Endodermal cell (in vitro differentiated cells): ENCODE measurements at regions not wholly inside any gene's neighbourhood (a gene's known extent, or its start where the extent isn't known, plus 50 kb on each side); places are given as distances from the start of the nearest gene placed in this dataset.

Experiments
- DNase-seq: peaks from one replicate; pipeline ENCODE4 v3.0.0-alpha.2; 2017
- H3K27ac ChIP-seq: 2 replicates; pipeline ENCODE4 v1.5.1; 2013; ENCODE audit warnings: mild to moderate bottlenecking, low read depth, low read length, moderate library complexity
- H3K27me3 ChIP-seq: 2 replicates; pipeline ENCODE4 v1.6.1; 2013; ENCODE audit warnings: mild to moderate bottlenecking, low read length, moderate library complexity; ENCODE audit not compliant: insufficient read depth, control insufficient read depth, poor library complexity, severe bottlenecking
- H3K36me3 ChIP-seq: 2 replicates; pipeline ENCODE4 v1.7.0; 2013; ENCODE audit warnings: mild to moderate bottlenecking, low read length, moderate library complexity; ENCODE audit not compliant: control insufficient read depth, insufficient read depth
- H3K4me1 ChIP-seq: one replicate; pipeline ENCODE4 v1.7.0; 2013; ENCODE audit warnings: low read length; ENCODE audit not compliant: control insufficient read depth, insufficient read depth
- H3K4me3 ChIP-seq: 2 replicates; pipeline ENCODE4 v1.5.1; 2013; ENCODE audit warnings: mild to moderate bottlenecking, low read length, moderate library complexity
- H3K9ac ChIP-seq: 2 replicates; pipeline ENCODE4 v1.6.1; 2013; ENCODE audit warnings: mild to moderate bottlenecking, low read length, moderate library complexity; ENCODE audit not compliant: poor library complexity, severe bottlenecking; ENCODE audit errors: extremely low read depth
- H3K9me3 ChIP-seq: 2 replicates; pipeline ENCODE4 v1.6.1; 2013; ENCODE audit warnings: mild to moderate bottlenecking, low read length, moderate library complexity; ENCODE audit not compliant: control insufficient read depth
- H3K27ac Mint-ChIP-seq: 2 replicates; pipeline ENCODE4 v1.8.0; 2020; ENCODE audit warnings: mixed read lengths
- H3K27me3 Mint-ChIP-seq: 2 replicates; pipeline ENCODE4 v1.8.0; 2021; ENCODE audit warnings: mild to moderate bottlenecking, mixed read lengths; ENCODE audit not compliant: insufficient read depth
- H3K36me3 Mint-ChIP-seq: 2 replicates; pipeline ENCODE4 v1.8.0; 2020; ENCODE audit warnings: low read depth, mixed read lengths
- H3K4me1 Mint-ChIP-seq: 2 replicates; pipeline ENCODE4 v1.8.0; 2020; ENCODE audit warnings: mixed read lengths
- H3K4me3 Mint-ChIP-seq: 2 replicates; pipeline ENCODE4 v1.8.0; 2020; ENCODE audit warnings: mild to moderate bottlenecking, moderate library complexity, mixed read lengths
- H3K9me3 Mint-ChIP-seq: 2 replicates; pipeline ENCODE4 v1.8.0; 2020; ENCODE audit warnings: mild to moderate bottlenecking, mixed read lengths
- WGBS, 2 experiments: methylation state at CpG; one replicate each; pipeline versions ENCODE4 v1.1.5 to v1.1.7; 2013; ENCODE audit warnings: missing lambda C conversion rate in 2 of 2, mixed read lengths in 1 of 2; ENCODE audit not compliant: insufficient coverage in 1 of 2, insufficient read length in 1 of 2; 5-methylcytosine and 5-hydroxymethylcytosine counted together
- TF ChIP-seq, protein P1 (sequence below): fragments of 200-600 bp; sonication (generic); conservative IDR thresholded peaks from 2 replicates; pipeline ENCODE4 v1.5.0; 2021; ENCODE audit warnings: antibody characterized with exemption, mild to moderate bottlenecking

DNA sequence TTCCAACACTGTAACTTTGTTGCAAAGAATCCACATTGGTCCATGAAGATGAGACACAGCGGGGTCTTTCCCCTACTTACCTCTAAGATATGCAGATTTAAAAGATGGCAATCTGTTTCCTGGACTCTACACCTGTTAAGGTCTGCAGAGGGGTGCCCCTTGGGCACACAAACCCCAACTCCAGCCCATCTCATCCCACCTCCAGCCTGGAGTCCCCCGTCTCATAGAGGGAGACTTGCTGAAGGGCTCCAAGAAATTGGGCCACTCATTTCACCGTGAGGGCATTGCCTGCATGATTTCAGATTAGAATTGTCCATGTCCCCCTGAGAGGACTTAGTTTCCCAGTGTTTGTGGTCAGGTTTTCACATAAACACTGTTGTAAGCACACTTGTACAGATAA lies 365.7 kb downstream of the IRX2 start:
- no peak overlapping the region for H3K9ac ChIP-seq
- H3K27me3 Mint-ChIP-seq = no peaks in the 10 kb centered on the region
- H3K27ac Mint-ChIP-seq = no peak overlapping the region
- no peak overlapping the region for H3K27ac ChIP-seq
- H3K9me3 ChIP-seq = no peaks in the 10 kb centered on the region
- no peaks in the 10 kb centered on the region for H3K9me3 Mint-ChIP-seq
- H3K4me1 ChIP-seq = no peaks in the 10 kb centered on the region
- no peak for DNase-seq
- TF ChIP-seq, protein P1, sequence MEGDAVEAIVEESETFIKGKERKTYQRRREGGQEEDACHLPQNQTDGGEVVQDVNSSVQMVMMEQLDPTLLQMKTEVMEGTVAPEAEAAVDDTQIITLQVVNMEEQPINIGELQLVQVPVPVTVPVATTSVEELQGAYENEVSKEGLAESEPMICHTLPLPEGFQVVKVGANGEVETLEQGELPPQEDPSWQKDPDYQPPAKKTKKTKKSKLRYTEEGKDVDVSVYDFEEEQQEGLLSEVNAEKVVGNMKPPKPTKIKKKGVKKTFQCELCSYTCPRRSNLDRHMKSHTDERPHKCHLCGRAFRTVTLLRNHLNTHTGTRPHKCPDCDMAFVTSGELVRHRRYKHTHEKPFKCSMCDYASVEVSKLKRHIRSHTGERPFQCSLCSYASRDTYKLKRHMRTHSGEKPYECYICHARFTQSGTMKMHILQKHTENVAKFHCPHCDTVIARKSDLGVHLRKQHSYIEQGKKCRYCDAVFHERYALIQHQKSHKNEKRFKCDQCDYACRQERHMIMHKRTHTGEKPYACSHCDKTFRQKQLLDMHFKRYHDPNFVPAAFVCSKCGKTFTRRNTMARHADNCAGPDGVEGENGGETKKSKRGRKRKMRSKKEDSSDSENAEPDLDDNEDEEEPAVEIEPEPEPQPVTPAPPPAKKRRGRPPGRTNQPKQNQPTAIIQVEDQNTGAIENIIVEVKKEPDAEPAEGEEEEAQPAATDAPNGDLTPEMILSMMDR = no peak
- H3K27me3 ChIP-seq = no peaks in the 10 kb centered on the region
- no peaks in the 10 kb centered on the region for H3K36me3 Mint-ChIP-seq
- no peak overlapping the region for H3K4me3 Mint-ChIP-seq
- 83 to 89% methylated on average over 3 of the region's 3 CpGs for WGBS, 2 experiments
- no peak overlapping the region for H3K4me3 ChIP-seq
- no peaks in the 10 kb centered on the region for H3K36me3 ChIP-seq
- H3K4me1 Mint-ChIP-seq = no peaks in the 10 kb centered on the region

GRCh38 chr5:2383698-2384065 lies 367.8 kb downstream of the IRX2 start:
- Histone ChIP-seq H3K36me3 (no peaks in the 10 kb centered on the region), H3K9me3 (no peaks in the 10 kb centered on the region), H3K4me1 (no peaks in the 10 kb centered on the region), H3K27ac (no peak overlapping the region), H3K9ac (no peak overlapping the region), H3K4me3 (no peak overlapping the region), H3K27me3 (no peaks in the 10 kb centered on the region)
- Mint-ChIP-seq H3K9me3 (no peaks in the 10 kb centered on the region), H3K4me1 (no peaks in the 10 kb centered on the region), H3K27me3 (peaks cover 2% of the 10 kb centered on the region), H3K27ac (no peak overlapping the region), H3K36me3 (no peaks in the 10 kb centered on the region), H3K4me3 (no peak overlapping the region)
- TF ChIP-seq, protein P1 = no peak
- WGBS, 2 experiments = 91 to 93% methylated on average over 7 to 10 of the region's 10 CpGs
- DNase-seq = no peak

DNA sequence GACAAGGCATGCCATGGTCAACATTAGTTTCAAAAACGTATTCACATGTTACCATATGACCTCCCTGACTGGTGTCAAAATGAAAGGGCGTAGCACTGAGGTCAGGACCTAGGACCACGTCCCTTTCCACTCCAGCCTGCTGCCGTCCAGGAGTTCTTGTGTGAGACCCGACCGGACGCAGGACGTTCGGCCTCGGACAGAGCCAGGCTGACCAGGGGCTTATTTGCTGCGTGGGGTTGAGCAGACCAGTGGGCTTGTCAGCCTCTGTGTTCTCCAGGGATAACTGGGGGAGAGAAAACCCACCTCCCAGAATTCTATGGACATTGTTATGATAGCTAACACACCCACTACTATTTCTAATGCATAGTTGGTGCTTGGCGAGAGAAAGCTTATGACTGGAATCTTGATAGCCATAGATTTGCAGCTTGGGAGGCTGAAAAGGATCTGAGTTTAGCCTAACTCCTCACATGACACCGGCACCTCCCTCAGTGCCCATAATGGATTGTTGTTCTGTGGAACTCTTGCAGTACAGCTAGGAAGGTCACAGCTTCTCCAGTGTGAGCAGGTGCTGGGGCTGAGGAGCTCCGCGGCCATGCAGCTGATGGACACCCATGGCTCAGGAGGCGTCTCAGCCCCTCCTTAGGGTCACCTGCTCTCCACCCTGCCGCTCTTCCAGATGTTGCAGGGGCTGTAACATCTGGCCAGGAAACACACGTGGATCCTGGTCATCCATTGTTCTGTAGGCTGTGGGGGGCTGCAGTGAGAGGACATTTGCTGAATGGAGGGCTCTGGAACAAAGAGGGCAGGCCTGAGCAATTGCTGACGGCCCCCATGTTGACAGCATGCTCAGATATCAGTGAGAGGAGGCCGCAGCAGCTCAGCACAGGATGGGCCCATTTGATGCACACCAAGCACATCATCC lies 368.4 kb downstream of the IRX2 start:
- 85 to 89% methylated on average over 18 to 20 of the region's 20 CpGs for whole genome bisulfite sequencing, 2 experiments
- H3K4me3 ChIP-seq = no peak overlapping the region
- H3K4me1 ChIP-seq = no peaks in the 10 kb centered on the region
- no peaks in the 10 kb centered on the region for H3K9me3 Mint-ChIP-seq
- TF ChIP-seq, protein P1 = no peak
- no peaks in the 10 kb centered on the region for H3K4me1 Mint-ChIP-seq
- no peaks in the 10 kb centered on the region for H3K36me3 ChIP-seq
- no peak overlapping the region for H3K27ac Mint-ChIP-seq
- no peak for DNase-seq
- no peaks in the 10 kb centered on the region for H3K9me3 ChIP-seq
- no peak overlapping the region for H3K4me3 Mint-ChIP-seq
- no peaks in the 10 kb centered on the region for H3K27me3 ChIP-seq
- no peak overlapping the region for H3K9ac ChIP-seq
- no peaks in the 10 kb centered on the region for H3K36me3 Mint-ChIP-seq
- H3K27ac ChIP-seq = no peak overlapping the region
- peaks cover 2% of the 10 kb centered on the region for H3K27me3 Mint-ChIP-seq
